Common myeloid progenitor, CD34-positive (primary cell): ENCODE measurements at regions not wholly inside any gene's neighbourhood (a gene's known extent, or its start where the extent isn't known, plus 50 kb on each side); places are given as distances from the start of the nearest gene placed in this dataset.

Experiments used
- CTCF ChIA-PET: fragments of 350-600 bp; sonication (Branson Sonifier 250); formaldehyde crosslinking; loops from one replicate; lab custom pipeline; 2021; ENCODE audit warnings: antibody characterized with exemption; lab: Charles Lee
- POLR2A ChIA-PET: fragments of 350-600 bp; sonication (Branson Sonifier 250); formaldehyde crosslinking; loops from one replicate; lab custom pipeline; 2021; ENCODE audit warnings: antibody characterized with exemption; lab: Charles Lee
- DNase-seq, 3 donors: peaks; one replicate each; pipeline versions ENCODE4 v3.0.0 to v3.0.0-alpha.2; 2013
- H3K27ac ChIP-seq, 2 experiments: 1 replicate in 1 of 2; 2 replicates in 1 of 2; pipeline ENCODE4 v1.7.0; 2013; ENCODE audit warnings: inconsistent platforms in 2 of 2, low read length in 2 of 2, mild to moderate bottlenecking in 2 of 2, low read depth in 1 of 2, moderate library complexity in 1 of 2; ENCODE audit not compliant: severe bottlenecking in 2 of 2, insufficient read depth in 1 of 2, poor library complexity in 1 of 2
- H3K27me3 ChIP-seq, 5 experiments: replicated peaks in 2 of 5; 1 replicate in 3 of 5; 2 replicates in 2 of 5; pipeline versions ENCODE4 v1.6.1 to v1.7.0; 2013; ENCODE audit warnings: low read length in 4 of 5, mild to moderate bottlenecking in 2 of 5, moderate library complexity in 2 of 5, inconsistent platforms in 1 of 5; ENCODE audit not compliant: insufficient read depth in 5 of 5, control insufficient read depth in 4 of 5
- H3K36me3 ChIP-seq, 4 experiments: 1 replicate in 2 of 4; 2 replicates in 2 of 4; pipeline versions ENCODE4 v1.6.1 to v1.7.0; 2013; ENCODE audit warnings: low read length in 3 of 4, control low read depth in 1 of 4, mild to moderate bottlenecking in 1 of 4; ENCODE audit not compliant: control insufficient read depth in 4 of 4, insufficient read depth in 4 of 4
- H3K4me1 ChIP-seq, 4 experiments: 1 replicate in 3 of 4; 2 replicates in 1 of 4; pipeline versions ENCODE4 v1.6.1 to v1.7.1; 2013; ENCODE audit warnings: low read length in 3 of 4, mild to moderate bottlenecking in 3 of 4, control low read depth in 1 of 4, inconsistent platforms in 1 of 4, moderate library complexity in 1 of 4; ENCODE audit not compliant: control insufficient read depth in 4 of 4, insufficient read depth in 4 of 4; ENCODE audit errors: control extremely low read depth in 1 of 4
- H3K4me3 ChIP-seq, 7 experiments: 1 replicate in 4 of 7; 2 replicates in 3 of 7; pipeline versions ENCODE4 v1.5.1 to v1.7.0; 2013; ENCODE audit warnings: mild to moderate bottlenecking in 7 of 7, low read length in 6 of 7, moderate library complexity in 6 of 7, inconsistent platforms in 2 of 7, low read depth in 2 of 7, control low read depth in 1 of 7; ENCODE audit not compliant: insufficient read depth in 4 of 7, control insufficient read depth in 1 of 7; ENCODE audit errors: extremely low read depth in 1 of 7
- H3K9me3 ChIP-seq, 5 experiments: 1 replicate in 4 of 5; 2 replicates in 1 of 5; pipeline versions ENCODE4 v1.6.1 to v1.7.1; 2013; ENCODE audit warnings: low read length in 4 of 5, mild to moderate bottlenecking in 2 of 5, inconsistent platforms in 1 of 5, low read depth in 1 of 5, moderate library complexity in 1 of 5; ENCODE audit not compliant: control insufficient read depth in 4 of 5, insufficient read depth in 2 of 5; ENCODE audit errors: control extremely low read depth in 1 of 5
- WGBS: methylation state at CpG from one replicate; pipeline ENCODE4 v1.1.5; 2013; ENCODE audit not compliant: insufficient coverage; 5-methylcytosine and 5-hydroxymethylcytosine counted together

DNA sequence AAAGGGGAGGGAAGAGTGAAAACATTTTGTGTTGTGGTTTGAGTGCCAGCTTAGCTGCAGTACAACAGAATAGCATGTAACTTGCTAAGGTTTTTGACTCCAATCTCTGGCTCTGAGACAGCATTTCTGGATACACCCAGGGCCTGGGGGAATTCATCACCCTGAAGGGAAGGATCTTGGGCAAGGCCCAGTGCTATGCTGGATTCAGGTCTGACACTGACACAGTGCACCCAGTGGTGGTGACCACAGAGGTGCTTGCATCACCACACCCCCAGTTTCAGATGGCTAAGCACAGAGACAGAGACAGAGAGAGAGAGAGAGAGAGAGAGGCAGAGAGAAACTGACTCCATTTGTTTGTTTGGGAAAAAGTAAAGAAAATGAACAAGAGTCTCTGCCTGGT is 74.1 kb upstream of the KBTBD8 start:
- no peaks in the 10 kb centered on the region for H3K4me1 ChIP-seq
- POLR2A ChIA-PET: no interaction called here
- no peak overlapping the region for H3K4me3 ChIP-seq
- CTCF ChIA-PET: no interaction called here
- DNase-seq: no peak
- peaks cover 0 to 3% (median 0%) of the 10 kb centered on the region in 5 experiments for H3K9me3 ChIP-seq
- peaks cover 0 to 2% (median 0%) of the 10 kb centered on the region in 5 experiments for H3K27me3 ChIP-seq
- H3K27ac ChIP-seq: no peak overlapping the region
- no peaks in the 10 kb centered on the region for H3K36me3 ChIP-seq

GRCh38 chr3:66928252-66928651 is 69.9 kb upstream of the KBTBD8 start:
- Histone ChIP-seq H3K4me1 (no peaks in the 10 kb centered on the region), H3K27me3 (peaks cover 0 to 2% (median 0%) of the 10 kb centered on the region in 5 experiments), H3K4me3 (no peak overlapping the region), H3K36me3 (no peaks in the 10 kb centered on the region), H3K9me3 (no peaks in the 10 kb centered on the region), H3K27ac (no peak overlapping the region)
- no peak for DNase-seq
- WGBS: no CpG with 5 or more reads among the region's 2 CpGs
- CTCF ChIA-PET: interaction anchor here (1.3 kb wide), 1 partner anchor 9 kb away, joined by 3 read pairs; no protein-coding TSS in a partner anchor
- POLR2A ChIA-PET: no interaction called here

- no peak overlapping the region for H3K27ac ChIP-seq
- H3K4me3 ChIP-seq: no peak overlapping the region
- peaks cover 0 to 3% (median 0%) of the 10 kb centered on the region in 5 experiments for H3K27me3 ChIP-seq
- 94% methylated on average over 4 of the region's 5 CpGs for WGBS
- DNase-seq: no peak
- H3K36me3 ChIP-seq: no peaks in the 10 kb centered on the region
- no peaks in the 10 kb centered on the region for H3K9me3 ChIP-seq
- ChIA-PET CTCF (no interaction called here), POLR2A (no interaction called here)
- no peaks in the 10 kb centered on the region for H3K4me1 ChIP-seq
Measured at GRCh38 chr3:66931291-66931690, 66.8 kb upstream of the KBTBD8 start.

DNA sequence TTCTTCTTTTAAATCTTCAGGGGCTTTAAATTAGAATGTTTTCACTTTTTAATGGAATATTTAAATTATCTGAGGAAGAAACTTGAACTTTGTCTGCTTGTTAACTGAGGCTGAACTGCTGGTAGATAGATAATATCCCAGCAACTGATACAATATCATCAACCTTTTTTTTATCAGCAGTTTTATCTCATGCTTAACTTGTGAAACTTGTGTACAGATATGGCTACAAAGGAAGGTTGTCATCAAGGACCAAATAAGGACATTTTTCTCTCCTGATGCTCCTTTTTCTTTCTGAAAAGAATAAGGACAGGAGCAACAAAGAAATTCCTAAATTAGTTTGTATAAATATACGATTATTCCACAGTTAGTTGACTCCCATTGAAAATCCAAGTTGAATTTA is 66.4 kb upstream of the KBTBD8 start:
- ChIA-PET CTCF (no interaction called here), POLR2A (no interaction called here)
- H3K4me3 ChIP-seq: no peak overlapping the region
- no peaks in the 10 kb centered on the region for H3K4me1 ChIP-seq
- DNase-seq: no peak
- H3K36me3 ChIP-seq: no peaks in the 10 kb centered on the region
- H3K9me3 ChIP-seq: no peaks in the 10 kb centered on the region
- H3K27me3 ChIP-seq: peaks cover 0 to 3% (median 0%) of the 10 kb centered on the region in 5 experiments
- H3K27ac ChIP-seq: no peak overlapping the region
- no CpG with 5 or more reads among the region's 1 CpG for WGBS

- ChIA-PET POLR2A (no interaction called here), CTCF (interaction anchor here (0.6 to 1.4 kb wide), 3 partner anchors 106 to 1828 kb away, joined by 3 to 4 read pairs (median 3); no protein-coding TSS in a partner anchor)
- no peaks in the 10 kb centered on the region for H3K4me1 ChIP-seq
- H3K27me3 ChIP-seq: peaks cover 0 to 3% (median 0%) of the 10 kb centered on the region in 5 experiments
- H3K36me3 ChIP-seq: no peaks in the 10 kb centered on the region
- no peaks in the 10 kb centered on the region for H3K9me3 ChIP-seq
- no peak overlapping the region for H3K4me3 ChIP-seq
- no peak for DNase-seq
- H3K27ac ChIP-seq: no peak overlapping the region
Measured at GRCh38 chr3:66933233-66933632, 64.9 kb upstream of the KBTBD8 start.

DNA sequence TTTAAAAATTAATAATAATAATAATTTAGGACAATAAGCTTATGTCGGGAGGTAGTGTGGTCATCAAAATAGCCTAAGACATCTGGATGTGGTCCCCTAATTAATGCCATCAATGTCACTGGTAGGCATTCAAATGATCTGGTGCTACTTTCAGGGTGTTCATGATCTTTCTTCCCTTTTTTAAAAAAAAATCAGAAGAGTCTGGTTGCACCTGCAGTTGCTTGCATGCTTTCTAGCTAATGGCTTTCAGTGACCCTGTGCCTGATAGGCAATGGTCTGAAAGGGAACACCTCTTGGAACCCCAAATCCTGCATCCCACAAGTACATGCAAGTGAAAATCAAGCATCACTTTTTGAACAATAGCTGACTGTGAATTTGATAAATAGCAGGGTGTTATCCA is 64.1 kb upstream of the KBTBD8 start:
- DNase-seq: no peak
- ChIA-PET POLR2A (no interaction called here), CTCF (interaction anchor here (0.6 to 1.4 kb wide), 3 partner anchors 105 to 1827 kb away, joined by 3 to 4 read pairs (median 3); no protein-coding TSS in a partner anchor)
- 100% methylated on average over 1 of the region's 1 CpG for WGBS
- H3K36me3 ChIP-seq: no peaks in the 10 kb centered on the region
- H3K4me1 ChIP-seq: no peaks in the 10 kb centered on the region
- no peak overlapping the region for H3K27ac ChIP-seq
- no peaks in the 10 kb centered on the region for H3K9me3 ChIP-seq
- H3K4me3 ChIP-seq: no peak overlapping the region
- peaks cover 0 to 3% (median 0%) of the 10 kb centered on the region in 5 experiments for H3K27me3 ChIP-seq

DNA sequence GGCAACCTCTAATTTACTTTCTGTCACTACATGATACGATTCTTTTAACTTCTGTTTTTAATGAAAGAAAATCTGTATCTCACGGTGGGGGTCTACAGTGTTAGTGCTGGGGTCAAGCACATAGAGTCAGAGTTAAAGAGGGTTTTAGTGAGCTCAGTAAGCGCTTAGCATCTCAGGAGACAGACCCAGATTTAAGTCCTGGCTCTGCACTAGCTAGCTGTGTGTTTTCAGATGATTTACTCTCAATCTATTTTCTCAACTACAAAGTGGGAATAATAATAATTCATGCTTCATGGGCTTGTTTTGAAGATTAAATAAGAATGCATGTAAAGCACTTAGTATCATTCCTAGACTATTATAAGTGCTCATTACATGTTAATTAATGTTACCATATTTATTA is 63.4 kb upstream of the KBTBD8 start:
- 100% methylated on average over 1 of the region's 3 CpGs for WGBS
- H3K27me3 ChIP-seq: peaks cover 0 to 3% (median 2%) of the 10 kb centered on the region in 5 experiments
- ChIA-PET CTCF (interaction anchor here (1.4 kb wide), 1 partner anchor 104 kb away, joined by 3 read pairs; no protein-coding TSS in a partner anchor), POLR2A (no interaction called here)
- no peaks in the 10 kb centered on the region for H3K9me3 ChIP-seq
- no peaks in the 10 kb centered on the region for H3K4me1 ChIP-seq
- no peak overlapping the region for H3K4me3 ChIP-seq
- no peaks in the 10 kb centered on the region for H3K36me3 ChIP-seq
- H3K27ac ChIP-seq: no peak overlapping the region
- DNase-seq: no peak
